ENCODE measurements at regions not wholly inside any gene's neighbourhood (a gene's known extent, or its start where the extent isn't known, plus 50 kb on each side); places are given as distances from the start of the nearest gene placed in this dataset.

DNA sequence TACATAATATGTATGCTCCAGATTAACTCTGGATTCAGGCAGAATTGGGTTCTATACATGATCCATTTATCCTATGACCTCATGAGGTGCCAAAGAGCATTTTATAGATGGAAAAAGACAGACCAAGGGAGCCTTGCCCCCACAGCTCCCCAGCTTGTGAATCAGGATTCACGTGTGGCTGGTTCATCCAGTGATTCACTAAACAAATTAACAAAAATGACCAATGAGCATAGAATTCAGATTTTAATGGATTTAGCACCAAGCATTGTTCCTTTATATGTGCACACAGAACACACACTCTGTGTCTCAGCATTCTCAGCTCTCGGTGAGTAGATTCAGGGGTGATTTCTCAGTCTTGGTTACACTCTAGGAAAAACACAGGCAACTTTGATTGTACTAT, 51.7 kb upstream of the BARHL2 start:
- TF ChIP-seq, protein P1, sequence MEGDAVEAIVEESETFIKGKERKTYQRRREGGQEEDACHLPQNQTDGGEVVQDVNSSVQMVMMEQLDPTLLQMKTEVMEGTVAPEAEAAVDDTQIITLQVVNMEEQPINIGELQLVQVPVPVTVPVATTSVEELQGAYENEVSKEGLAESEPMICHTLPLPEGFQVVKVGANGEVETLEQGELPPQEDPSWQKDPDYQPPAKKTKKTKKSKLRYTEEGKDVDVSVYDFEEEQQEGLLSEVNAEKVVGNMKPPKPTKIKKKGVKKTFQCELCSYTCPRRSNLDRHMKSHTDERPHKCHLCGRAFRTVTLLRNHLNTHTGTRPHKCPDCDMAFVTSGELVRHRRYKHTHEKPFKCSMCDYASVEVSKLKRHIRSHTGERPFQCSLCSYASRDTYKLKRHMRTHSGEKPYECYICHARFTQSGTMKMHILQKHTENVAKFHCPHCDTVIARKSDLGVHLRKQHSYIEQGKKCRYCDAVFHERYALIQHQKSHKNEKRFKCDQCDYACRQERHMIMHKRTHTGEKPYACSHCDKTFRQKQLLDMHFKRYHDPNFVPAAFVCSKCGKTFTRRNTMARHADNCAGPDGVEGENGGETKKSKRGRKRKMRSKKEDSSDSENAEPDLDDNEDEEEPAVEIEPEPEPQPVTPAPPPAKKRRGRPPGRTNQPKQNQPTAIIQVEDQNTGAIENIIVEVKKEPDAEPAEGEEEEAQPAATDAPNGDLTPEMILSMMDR (IDR thresholded peaks at IDR 0.05; ENCODE audit: low read length) = no peak
- no peak for TF ChIP-seq EZH2 (optimal IDR thresholded peaks at IDR 0.05; ENCODE audit: low read depth, low read length)
